ENCODE measurements at regions not wholly inside any gene's neighbourhood (a gene's known extent, or its start where the extent isn't known, plus 50 kb on each side); places are given as distances from the start of the nearest gene placed in this dataset.

DNA sequence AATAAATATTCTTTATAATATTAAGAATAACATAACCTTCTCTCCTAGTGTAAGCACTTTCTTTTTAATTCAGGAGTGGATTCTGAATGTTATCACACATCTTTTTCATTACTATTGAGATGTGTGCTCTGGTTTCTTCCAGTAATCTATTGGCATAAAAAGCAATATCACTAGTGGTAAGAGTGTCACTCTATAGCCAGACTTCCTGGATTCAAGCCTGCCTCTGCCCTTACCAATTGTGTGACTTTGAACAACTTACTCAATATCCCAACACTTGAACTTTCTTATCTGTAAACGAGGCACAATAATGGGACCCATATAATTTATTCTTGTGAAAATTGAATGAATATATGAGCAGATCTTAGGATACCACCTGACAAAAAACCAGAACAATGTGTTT, 71.0 kb downstream of the SEM1 start:
- no peak for DNase-seq

- no peak for DNase-seq
These were observed 72.1 kb downstream of the SEM1 start for GRCh38 chr7:96637522-96637921.

GRCh38 chr7:96636979-96637378, 72.7 kb downstream of the SEM1 start:
- no peak for DNase-seq

- no peak for DNase-seq
These were observed 73.2 kb downstream of the SEM1 start for GRCh38 chr7:96636342-96636860.

- no peak for DNase-seq
These were observed 79.8 kb downstream of the SEM1 start for GRCh38 chr7:96629884-96630283.

GRCh38 chr7:96624954-96625353, 84.7 kb downstream of the SEM1 start:
- DNase-seq, result no peak

DNA sequence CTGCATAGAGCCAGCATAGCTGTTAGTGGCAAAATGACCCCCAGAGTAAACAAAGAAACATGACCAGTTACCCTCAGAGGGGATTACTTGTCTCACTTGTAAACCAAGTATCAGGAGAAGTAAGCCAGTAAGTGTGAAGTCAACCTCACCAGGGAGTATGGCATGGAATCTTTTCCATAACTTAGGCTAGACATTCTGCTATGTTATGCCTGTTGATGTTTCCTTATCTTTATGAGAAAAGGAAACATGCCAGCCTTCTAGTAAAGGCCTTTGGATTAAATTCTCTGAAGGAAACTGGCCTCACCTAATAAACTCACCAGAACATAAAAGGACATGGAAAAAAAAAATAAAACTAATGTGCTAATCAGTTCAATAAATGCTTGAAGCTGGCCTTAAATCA, 87.7 kb downstream of the SEM1 start:
- no peak for DNase-seq

- no peak for DNase-seq
These were observed 95.3 kb downstream of the SEM1 start for GRCh38 chr7:96614154-96614867.

DNA sequence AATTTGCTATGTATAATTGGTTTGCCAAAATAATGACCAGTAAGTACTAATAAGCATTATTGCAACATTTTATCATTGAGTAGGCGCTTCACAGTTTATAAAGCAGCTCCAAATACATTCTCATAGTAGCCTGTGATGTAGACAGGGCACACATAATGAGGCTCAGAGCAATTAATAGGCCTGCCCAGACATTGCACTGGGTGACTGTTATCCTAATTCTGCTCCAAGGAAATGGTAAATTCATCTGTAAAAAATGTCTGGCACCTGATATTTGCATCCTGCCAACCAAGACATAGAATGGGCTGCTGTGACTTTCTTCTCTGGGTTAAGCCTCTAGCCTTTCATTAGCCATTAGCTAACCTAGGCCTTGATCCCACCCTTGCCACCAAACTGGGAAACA, 97.6 kb downstream of the SEM1 start:
- DNase-seq, result no peak

DNA sequence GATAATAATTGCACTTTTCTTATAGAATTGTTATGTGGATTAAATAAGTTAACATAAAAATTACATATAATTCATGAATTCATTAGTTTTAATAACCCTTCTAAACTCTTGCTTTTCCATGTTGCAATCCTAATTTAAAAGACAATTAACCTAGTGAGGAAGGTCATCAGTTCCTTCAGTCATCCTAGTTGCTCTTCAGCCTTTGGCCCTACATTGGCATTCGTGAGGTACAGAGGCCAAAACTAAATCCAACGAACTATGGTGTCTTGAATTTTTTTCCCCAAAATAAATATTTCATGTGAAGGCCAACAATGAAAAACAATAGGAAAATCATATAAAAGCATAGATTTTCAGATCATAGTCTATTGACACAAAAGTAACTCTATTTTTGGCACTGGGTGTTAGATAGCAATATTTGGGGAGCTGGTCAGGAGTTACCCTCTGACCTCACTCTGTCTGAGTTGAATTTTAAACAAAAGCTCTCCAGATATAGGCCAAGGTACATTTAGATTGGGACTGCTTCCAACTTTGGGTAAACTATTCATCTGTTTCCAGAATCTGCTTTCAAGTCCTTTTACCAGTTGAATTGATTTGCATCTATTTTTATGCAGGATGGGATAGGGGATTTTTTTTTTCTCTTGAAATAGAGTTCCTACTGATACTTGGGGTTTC, 104.5 kb downstream of the SEM1 start:
- DNase-seq, result no peak

DNA sequence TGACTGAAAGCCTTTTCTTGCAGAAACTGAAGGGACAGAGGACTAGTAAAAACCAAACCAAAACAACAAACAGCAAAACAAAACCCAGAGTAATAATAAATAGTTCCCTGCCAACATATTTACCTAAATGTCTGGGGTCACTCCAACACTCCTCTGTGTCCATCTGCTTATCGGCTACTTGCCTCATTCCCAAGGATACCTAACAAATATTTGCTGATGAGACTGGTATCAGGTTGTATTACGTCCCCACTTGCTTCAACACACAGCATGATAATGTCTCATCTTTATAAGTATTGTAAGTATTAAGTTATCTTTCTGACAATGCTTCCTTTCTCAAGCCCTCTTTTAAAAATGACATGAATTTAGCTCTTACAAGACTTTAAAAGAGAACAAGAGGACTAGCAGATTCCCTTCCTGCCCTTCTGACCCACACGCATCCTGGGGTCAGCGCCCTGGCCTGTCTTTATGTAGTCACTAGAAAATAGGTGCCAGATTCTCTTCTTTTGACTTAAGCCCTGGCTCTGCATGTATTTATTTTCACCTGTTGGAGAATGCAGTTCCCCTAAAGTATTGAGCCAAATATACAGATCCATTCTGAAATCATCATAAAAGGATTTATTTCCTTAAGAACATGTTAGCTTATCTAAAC, 110.2 kb downstream of the SEM1 start:
- no peak for DNase-seq

DNA sequence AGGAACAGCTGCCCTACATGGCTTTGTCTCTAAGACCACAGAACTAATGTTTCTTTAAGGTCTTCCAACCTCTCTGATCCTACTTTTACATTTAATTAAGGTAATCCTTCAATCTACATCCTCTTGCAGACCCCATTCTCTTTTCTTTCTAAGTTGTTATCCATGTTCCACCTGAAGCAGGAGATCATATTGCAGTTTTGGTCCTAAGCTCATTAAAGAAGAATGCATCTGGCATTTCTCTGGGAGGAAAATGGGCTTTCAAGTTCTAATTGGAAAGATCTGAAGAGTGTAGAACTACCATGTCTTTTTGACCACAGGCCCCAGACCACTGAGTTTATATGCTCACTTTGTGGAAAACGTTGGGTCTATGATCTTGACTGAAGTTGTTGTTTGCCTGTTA, 111.2 kb downstream of the SEM1 start:
- DNase-seq, result no peak

DNA sequence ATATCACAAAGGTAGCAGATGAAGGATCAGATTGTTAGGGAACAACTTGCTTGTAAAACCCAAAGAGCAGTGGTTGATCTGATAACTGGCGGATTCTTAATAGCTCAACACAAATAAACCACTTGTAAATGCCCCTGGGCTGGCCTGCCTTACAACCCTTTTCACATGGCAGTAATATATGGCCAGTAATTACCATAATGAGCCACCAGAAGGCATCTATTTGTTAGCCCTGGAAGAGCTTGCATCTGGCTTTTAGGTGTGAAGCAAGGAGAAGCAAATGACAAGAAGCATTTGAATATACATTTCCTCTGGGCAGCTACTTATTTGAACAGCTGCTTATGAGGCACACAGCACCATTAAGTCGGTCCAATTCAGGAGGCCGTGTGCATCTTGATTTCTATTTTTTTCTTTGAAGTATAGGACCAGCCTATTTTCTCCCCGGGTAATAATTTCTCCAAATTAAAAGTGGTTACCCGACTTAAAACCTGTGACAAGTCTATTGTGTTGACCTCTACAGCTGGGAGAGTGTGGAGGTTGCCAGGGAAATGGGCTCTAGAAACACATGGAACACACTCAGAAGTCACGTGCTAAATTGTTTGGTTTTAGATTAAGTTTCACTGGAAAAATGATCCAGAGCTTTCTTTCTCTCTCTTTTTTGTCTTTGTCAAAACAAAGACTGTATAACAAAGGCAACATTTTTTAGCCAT, 113.4 kb downstream of the SEM1 start:
- DNase-seq, result no peak

GRCh38 chr7:96591900-96592676, 117.6 kb downstream of the SEM1 start:
- no peak for DNase-seq

DNA sequence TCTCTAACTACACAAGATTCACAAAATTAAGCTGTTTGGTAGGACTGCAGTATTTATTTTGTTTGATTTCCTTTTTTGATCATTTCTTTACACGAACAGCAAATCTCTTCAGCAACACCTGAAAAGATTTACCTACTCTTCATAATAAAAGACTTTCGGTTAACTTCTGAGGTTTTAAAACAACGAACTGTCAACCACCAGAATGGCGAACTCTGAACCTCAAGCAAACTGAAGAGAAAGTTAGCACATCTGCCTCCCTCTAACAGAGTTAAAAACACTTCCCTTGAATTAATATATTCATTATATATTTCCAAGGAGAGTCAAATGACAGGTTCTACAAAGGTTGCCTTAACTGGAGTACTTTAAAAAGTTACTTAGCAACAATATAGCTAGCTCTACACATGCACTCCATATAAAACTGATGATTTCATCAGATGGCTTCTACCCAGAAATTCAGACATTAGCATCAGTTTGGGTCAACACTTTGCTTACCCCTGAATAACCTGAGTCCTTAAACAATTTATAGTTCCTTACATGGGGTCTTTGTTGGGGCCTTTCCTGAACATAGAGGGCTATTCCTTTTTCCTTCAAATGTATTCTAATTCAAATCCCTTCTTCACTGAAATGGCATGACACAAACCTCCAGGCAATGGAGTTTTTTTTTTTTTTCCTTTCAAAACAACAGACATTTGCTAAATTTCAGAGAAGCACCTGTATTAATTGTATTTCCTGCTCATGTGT, 118.3 kb downstream of the SEM1 start:
- no peak for DNase-seq

DNA sequence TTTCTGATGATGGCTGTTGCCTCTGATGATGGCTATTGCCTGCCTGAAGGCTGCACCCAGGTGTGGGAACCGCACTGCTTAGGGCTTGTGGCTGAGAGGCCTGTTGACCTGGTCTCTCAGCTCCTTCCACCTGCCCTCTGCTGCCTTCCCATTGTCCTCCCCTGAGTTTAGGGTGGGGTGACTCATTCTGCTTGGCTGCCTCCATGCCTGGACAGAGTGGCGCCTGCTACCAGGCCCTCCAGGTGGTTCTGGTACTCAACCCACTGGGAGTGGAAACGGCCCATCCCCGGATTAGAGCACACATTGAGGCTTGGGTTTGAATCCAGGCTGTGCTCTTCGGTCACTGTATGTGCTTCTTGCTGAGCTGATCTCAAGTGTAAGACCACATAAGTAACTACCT, 120.6 kb downstream of the SEM1 start:
- DNase-seq, result no peak

GRCh38 chr7:96579119-96579518, 130.5 kb downstream of the SEM1 start:
- no peak for DNase-seq

DNA sequence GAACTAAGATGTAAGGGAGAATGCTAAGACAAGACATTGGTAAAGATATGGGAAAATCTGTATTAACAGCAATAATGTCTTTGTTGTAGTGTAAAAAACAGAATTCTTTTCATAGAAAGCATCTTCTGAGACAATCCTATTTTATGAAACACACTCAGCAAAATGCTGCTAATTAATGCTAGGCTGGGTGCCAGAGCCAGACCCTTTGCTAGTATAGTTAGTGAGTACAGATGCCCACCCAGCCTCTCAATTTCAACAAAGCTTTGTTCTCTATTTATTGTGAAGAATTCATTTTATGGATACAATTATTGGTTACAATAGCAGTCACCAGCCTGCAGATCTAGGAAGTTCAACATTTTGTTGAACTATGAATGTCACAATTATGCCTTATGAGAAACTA, 131.0 kb downstream of the SEM1 start:
- DNase-seq, result no peak

DNA sequence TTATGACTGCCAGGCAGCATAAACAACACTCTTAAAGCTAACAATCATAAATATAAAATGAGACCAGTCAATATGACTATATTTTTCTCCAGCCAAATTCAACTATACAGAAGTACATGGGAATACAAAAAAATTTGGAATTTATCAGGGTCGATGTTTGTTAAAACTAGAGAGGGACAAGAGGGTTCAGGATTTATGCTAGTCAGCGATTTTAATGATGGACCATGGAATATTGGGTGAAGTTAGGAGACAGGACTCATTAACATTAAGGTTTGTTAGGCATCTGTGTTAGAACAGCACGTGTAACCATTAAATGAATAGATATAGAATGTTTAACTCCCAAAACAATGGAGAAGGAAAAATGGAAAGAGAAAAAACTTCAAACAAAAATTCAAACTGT, 146.2 kb downstream of the SEM1 start:
- DNase-seq, result no peak

DNA sequence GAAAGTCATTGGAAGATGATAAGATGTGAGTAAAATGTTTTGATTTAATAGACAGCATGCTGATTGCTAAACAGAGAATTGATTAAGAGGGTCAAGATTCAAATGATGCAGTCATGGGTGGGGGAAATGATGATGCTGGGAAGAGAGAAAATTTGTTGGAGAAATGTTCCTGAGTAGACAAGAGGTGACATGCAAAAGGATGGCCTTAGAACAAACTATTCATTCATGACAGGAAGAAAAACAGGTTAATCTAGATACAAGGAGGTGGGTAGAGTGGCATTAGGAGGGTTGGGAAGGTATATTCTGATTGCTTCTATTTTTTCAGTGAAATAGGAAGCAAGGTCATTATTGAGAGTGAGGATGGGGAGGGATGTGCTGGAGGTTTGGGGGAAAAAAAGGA, 146.7 kb downstream of the SEM1 start:
- no peak for DNase-seq

DNA sequence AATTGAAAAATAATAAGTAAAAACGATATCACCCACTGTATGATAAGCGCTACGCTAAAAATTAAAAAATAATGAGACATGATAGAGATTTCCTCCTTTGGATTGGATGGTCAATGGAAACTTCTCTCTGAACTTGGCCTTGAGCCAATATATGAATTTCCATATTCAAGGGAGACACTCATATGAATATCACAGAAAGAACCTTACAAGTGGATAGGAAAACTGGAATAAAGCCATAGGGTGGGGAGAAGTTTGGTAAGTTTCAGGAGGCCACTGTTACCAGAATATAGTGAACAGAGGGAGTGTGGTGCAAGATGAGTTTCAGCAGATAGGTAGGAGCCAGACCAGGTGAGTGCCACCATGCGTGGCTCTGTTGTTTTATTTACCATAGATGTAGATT, 147.2 kb downstream of the SEM1 start:
- no peak for DNase-seq

DNA sequence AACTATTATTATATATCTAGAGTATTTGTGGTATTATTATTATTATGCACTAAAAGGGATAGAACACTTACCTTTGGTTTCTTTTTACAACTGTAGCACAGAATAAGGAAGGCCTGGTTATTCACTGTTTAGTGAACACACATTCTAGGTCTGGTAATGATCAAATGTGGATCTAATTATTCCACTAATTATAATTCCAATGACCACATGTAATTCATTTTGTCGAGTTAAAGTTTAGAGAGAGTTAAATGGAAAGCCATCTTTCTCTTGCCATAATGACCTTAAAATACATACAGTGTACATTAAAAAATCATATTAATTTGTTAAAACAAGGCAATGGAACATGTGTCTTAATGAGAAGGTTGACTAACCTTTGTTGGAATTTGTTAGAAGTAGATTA, 147.8 kb downstream of the SEM1 start:
- no peak for DNase-seq

Measured in EL (cell line).